ENCODE measurements at regions not wholly inside any gene's neighbourhood (a gene's known extent, or its start where the extent isn't known, plus 50 kb on each side); places are given as distances from the start of the nearest gene placed in this dataset.

DNA sequence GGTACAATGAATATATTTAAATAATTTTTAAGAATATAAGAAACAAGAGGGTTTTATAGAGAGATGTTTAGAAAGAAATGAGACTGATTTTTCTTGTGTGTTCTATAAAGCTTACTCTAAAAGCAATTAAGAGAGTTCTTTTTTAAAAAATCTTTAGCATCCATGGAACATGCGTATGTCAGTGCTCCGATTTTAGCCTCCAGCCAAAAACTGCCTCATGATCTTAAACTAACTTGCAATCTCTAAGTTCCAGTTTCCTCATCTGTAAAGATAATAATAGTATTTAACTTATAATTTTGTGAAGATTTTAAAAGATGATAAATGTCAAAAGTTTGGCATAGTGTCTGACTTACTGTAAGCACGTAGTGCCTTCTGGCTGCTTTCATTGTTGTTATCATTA lies 448.7 kb downstream of the EPHA4 start:
- intact Hi-C loops (cut with micrococcal nuclease), result no loop called here

DNA sequence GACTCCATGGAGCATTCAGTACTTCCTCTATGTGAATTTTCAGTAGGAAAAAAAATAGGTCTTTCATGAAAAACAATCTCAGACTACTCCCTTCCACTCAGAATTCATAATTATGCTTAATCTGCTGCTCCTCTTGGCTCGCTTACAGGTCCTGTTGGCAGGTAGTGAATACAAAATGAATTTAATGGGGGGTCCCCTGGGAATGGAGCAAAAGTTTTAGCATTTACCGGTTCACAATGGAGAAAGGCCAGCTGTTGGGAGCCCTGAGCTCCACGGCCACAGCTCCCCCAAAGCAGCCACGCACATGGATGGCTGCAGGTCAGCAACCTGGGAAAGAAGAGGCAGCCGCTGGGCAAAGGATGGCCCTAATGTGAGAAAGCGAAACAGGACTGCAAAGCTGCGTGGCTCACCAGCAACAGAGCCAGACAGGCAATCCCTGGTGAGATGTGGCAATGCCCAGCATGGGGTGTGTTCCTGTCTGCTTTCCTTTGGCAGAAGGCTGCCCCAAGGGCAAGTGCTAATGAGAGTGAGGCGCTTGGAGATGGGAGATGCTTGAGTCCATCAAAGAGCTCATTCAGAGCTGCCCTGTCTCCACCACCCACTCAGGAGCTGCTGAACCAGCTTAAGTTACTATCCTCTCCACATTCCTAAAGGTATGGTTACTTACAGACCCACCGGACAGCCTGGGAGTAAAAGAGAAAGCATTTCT lies 447.4 kb downstream of the EPHA4 start:
- intact Hi-C loops (cut with micrococcal nuclease), result no loop called here

DNA sequence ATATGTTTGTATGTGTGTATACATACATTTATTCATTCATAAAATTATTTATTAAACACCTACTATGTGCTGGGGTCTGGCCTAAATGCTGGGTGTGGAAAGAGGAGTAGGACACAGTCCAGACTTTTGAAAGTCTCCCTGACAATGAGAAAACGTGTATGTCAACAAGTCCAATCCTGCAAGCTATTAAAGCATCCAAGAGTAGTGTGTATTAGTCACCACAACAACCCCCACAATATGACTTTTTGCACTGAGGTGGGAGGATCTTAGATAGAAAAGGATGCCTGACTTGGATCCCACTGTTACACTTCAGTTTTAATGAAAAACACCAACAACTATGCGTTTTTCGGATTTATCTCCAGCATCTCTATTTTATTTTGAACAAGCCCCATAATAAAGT lies 446.4 kb downstream of the EPHA4 start:
- intact Hi-C loops (cut with micrococcal nuclease), result no loop called here

DNA sequence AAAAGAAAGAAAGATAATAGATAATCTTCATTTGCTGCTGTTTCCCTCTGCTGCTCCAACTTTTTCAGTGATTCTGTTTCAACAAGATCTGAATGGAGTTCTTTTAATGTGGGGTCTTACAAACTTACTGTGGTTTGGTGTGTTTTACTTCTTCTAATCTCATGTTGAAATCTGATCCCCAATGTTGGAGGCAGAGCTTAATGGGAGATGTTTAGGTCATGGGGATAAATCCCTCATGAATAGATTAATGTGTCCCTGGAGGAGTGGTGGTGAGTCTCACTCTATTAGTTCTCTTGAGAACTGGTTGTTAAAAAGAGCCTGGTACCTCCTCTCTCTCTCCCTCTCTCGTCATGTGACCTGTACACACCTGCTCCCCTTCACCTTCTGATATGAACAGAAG lies 442.4 kb downstream of the EPHA4 start:
- intact Hi-C loops (cut with micrococcal nuclease), result no loop called here

DNA sequence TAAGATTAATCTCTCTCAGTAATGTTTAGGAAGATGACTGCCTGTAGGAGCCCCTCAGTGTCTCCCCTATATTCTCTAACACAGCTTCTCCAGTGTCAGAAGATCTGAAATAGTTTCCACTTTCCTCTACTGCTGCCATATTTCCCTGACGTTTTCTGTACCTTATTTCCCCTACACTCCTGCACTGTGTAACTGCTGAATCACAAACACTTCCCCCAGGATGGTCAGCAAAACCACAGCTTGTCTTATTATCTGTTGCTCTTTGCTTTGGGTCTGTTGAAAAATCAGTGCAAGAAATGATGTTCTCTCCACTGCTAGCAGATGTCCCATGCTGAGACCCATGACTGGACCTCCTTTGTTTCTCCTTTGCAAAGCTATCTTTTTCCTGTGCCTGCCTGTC lies 441.7 kb downstream of the EPHA4 start:
- intact Hi-C loops (cut with micrococcal nuclease), result no loop called here

DNA sequence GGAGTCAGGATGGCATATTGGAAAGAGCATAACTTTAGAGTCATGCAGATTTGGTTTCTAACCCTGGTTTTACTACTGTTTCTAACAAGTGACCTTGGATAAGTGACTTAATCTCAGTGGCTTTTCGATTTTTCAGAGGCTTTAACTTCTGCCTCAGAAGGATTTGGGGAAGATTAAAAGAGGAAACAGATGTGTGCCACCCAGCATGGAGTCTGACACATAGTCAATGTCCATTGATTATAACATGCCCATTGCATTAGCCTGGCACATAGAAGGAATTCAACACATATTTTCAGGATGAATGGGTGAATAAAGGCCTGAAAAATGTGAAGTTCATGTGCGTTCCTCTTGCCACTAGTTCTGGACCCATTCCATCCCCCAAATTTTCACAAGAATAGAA lies 438.2 kb downstream of the EPHA4 start:
- intact Hi-C loops (cut with micrococcal nuclease), result no loop called here

DNA sequence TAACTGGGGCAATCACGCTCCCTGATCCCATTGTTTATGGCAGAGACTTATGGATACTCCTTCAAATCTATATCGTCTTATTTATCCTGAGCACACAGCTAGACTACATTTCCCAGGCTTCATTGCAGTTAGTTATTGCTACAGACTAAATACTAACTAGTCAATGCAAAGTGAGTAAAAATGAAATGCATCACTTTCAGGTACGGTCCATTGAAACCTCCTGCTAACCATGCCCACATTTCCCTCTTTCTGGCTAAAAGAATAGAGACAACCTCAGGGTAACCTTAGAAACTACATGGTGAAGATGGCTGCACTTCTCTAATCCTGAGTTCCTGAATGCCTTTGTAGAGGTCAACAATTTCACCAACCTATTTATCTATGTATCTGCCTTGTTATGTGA lies 437.4 kb downstream of the EPHA4 start:
- intact Hi-C loops (cut with micrococcal nuclease), result no loop called here

DNA sequence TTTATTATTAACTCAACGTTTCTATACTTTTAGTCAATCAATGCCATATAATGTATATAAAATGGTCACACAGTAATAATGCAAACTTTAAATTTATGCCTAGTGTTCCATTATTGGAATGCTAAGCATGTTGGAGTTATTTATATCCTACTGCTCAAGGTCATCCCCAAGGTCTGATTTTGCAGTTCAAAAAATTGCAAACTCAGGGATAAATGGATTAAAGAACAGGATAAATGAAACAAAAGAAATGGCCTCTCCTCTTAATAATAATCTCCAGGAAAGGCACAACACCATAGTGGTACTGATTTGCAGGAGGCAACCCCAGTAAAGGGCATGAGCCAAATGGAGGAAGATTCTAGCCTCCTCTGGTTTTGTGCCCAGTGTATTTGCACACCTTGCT lies 436.4 kb downstream of the EPHA4 start:
- intact Hi-C loops (cut with micrococcal nuclease), result no loop called here

DNA sequence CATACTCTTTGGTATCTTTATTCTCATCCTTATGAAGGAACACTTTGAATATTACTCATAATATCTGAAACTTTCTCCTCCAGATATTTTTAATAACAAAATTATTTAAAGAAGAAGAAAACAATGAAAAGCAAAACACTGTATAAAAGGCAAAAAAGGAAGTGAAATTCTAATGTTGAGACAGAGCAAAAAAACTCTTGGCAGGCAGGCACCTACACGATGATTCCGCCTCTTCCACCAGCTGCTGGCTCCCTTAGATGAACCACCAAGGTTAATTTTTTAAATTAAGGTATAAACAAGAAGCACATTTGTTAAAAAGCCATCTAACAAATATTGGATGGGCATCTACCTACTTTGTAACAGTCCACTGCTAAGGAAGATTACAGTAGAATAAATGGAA lies 434.7 kb downstream of the EPHA4 start:
- intact Hi-C loops (cut with micrococcal nuclease), result no loop called here

DNA sequence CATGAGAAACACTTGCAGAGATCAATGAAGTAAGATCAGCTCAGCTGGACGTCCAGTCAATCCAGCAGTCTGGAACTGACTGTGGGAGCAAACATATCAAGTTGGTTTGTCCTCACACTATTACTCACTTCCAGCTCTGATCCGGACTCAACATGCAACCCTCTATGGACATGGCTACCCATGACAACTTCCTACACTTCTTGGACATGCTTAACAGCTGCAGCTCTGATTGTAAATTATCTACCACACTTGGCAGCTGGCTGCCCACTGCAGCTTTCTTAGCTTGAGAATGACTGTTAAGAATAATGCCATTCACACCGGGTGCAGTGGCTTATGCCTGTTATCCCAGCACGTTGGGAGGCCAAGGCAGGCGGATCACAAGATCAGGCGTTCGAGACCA lies 429.8 kb downstream of the EPHA4 start:
- intact Hi-C loops (cut with micrococcal nuclease), result no loop called here

DNA sequence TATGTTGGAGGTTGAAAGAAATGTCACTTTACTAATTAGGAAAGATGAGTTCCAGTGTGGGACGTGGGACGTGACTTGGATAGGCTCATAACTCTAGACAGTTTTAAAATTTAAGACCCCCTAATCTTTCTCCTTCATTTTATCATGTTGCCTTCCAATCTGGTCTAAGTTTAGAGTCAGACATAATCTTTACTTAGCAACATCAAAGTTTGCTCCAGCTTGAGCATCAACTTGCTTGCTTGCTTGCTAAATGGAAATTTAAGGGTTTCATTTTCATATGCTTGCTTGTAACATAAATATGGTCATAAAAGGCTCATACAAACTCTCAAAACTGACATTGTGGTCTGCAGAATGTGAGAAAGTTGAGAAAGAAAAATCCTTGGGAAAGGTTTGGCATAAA lies 428.9 kb downstream of the EPHA4 start:
- intact Hi-C loops (cut with micrococcal nuclease), result no loop called here

DNA sequence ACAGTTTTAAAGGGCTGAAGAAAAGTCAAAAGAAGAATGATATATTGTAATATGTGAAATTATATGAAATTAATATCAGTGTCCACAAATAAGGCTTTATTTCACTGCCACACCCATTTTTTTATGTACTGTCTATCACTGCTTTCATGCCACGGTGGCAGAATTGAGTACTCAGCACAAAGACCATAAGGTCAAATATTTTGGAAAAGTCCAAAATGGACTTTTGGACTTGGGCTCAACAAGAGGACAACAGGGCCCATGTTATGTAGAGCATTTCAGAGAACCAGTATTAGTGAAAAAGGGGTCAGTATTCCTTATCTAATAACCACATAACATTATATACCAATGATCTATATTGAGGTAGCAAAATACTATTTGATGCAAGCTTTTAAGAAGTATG lies 427.2 kb downstream of the EPHA4 start:
- intact Hi-C loops (cut with micrococcal nuclease), result no loop called here

DNA sequence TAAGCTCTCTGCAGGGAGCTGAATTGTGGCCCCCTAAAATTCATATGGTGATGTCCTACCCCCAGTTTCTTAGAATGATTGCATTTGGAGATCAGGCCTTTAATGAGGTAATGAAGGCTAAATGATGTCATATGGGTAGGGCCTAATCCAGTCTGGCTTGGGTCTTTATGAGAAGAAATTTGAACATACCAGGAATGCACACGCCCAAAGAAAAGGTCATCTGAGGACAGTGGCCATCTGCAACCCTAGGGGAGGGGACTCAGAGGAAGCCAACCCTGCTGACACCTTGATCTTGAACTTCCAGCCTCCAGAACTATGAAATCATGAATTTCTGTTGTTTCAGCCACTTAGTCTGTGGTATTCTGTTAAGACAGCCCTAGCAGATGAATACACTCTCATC lies 426.7 kb downstream of the EPHA4 start:
- intact Hi-C loops (cut with micrococcal nuclease), result no loop called here

DNA sequence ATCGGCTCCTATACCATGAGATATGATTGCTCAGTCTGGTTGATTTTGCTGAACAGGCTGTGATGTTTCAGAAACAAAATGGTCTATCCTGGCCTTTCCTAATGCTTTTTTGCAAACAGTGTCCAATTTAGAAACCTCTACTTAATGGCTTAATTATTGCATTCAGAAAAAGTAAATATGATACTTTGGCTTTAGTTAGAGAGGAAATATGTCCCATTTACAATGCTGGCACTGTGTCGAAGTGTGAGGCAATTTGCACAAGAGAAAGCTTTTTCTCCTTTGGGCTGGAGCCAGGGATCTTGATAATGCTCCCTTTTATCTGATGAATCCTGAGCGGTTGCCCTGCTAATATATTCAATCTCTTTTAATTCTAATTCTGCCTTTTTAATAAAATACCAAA lies 418.9 kb downstream of the EPHA4 start:
- intact Hi-C loops (cut with micrococcal nuclease), result no loop called here

DNA sequence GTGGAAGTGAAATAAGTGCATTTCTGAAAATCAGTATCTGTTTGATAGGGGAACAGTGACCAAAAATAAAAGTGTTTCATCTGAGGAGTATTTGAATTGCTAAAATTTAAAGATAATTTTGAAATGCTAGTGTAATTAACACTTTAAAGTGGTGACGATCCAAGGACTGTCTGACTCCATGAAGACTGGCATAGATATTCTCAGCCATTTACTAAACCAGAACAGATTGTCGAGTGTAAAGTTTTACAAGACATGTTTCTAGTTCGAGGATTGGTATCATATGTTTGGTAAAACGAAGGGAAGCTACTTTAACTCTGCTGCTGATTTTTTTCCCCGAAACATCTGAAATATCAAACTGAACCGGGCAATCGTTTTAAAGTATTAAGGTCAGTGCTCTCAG lies 417.9 kb downstream of the EPHA4 start:
- intact Hi-C loops (cut with micrococcal nuclease), result no loop called here

DNA sequence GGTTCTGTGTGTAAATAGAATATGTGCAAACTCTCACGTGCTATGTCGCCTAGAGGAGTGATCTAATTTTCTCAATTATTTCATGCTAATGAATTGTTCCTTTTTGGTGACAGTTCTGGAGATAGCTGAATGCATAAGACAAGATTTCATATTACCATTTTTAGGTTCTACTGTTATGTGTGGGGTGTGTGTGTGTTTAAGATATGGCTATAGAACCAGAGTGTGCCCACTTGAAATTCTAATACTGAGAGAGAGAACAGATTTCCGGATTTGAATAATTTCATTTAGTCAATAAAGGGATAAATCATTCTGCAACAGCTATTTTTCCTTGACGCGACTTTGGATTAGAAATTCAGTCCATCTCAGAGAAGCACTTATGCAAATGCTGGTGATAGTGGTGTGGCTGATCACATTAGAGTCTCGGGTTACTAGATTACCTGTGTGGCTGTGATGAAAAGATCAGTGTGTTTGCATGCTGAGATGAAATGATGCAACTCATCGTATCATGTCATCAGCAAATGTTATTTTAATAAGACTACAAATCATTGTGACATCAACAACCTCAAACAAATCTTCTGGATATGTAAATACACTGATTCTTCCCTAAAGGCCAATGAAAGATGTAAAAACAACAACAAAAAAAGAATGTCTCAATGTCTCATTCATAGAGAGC lies 415.9 kb downstream of the EPHA4 start:
- intact Hi-C loops (cut with micrococcal nuclease), result loop anchor here (5.0 kb wide), 1 partner anchor 899 kb away; no protein-coding TSS in a partner anchor

DNA sequence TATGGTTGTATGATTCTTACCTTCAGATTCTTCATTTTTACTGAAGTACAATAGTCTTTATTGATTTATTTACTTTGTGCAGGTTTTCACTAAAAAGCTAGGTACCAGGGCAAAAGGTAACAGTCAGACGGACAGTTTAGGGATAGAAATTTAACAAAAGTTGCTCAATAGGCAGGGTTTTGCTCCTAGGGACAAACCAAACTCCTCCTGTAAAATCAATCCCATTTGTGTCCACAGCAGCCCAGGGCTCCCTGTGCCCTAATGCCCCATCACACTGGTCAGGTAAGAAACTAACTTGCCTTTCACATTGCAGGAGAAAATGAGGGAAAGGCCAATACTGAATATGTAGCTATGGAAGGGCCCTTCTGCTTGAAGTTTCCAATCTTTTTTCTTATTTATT lies 410.9 kb downstream of the EPHA4 start:
- intact Hi-C loops (cut with micrococcal nuclease), result no loop called here

DNA sequence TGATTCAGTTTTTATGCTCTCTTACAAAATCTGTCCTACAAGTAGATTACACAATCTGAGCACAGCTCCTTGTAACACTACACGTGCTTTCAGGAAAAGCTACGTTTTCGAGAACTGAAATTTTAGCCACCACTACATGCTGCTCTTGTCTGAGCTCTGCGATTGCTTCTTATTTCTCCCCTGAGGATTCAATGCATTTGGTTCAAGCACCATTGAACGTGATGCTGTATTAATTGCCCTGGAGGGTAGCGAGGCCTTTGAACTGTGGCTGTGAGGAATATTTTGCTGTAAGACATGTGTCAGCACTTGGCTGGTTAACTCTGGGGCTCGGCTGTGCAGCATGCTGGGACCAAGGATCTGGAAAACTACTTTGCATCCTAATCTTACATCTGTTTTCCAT lies 405.8 kb downstream of the EPHA4 start:
- intact Hi-C loops (cut with micrococcal nuclease), result no loop called here

DNA sequence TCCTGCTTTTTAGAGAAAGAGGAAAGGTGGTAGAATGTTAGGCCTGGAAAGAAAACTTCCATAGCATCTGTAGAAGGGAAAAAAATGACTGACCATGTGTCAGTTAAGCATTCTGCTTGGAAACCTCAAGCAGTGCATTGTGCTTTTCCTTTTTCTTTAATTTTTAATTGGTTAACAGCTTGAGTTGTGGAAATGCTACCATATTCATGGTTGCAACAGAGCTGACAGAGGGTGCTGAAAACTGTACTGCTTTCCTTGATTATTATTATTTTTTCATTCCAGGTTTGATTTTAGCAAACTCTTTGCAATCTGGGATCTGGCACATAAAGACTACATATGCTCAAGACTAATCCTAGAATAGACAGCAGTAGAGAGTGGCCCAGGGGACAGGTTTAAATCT lies 404.5 kb downstream of the EPHA4 start:
- intact Hi-C loops (cut with micrococcal nuclease), result no loop called here

DNA sequence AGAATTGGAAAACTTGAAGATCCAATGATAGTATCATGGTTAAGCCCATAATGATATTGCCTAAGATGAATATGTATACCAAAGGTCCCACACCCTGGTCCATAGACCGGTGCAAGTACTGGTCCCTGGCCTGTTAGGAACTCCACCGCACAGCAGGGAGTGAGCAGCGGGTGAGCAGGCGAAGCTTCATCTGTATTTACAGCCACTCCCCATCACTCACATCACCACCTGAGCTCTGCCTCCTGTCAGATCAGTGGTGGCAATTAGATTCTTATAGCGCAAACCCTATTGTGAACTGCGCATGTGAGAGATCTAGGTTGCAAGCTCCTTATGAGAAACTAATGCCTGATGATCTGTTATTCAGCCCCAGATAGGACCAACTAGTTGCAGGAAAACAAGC lies 402.4 kb downstream of the EPHA4 start:
- intact Hi-C loops (cut with micrococcal nuclease), result no loop called here

DNA sequence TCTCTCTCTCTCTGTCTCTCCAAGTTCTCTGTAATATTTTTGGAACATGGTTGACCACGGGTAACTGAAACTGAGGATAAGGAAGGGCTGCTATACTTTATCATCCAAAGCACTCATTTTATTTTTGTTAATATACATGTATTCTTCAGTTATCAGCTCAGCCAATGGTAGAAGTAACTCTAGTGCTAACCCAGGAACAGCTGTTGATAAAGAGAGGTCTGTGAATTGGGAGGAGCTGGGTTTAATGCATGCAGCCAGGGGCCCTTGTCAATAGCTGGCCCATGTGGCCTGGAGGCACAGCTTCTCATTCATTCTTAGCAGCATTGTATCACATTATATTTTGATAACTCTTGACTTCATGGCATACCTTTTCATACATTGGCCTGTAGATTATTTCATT lies 401.6 kb downstream of the EPHA4 start:
- intact Hi-C loops (cut with micrococcal nuclease), result no loop called here

DNA sequence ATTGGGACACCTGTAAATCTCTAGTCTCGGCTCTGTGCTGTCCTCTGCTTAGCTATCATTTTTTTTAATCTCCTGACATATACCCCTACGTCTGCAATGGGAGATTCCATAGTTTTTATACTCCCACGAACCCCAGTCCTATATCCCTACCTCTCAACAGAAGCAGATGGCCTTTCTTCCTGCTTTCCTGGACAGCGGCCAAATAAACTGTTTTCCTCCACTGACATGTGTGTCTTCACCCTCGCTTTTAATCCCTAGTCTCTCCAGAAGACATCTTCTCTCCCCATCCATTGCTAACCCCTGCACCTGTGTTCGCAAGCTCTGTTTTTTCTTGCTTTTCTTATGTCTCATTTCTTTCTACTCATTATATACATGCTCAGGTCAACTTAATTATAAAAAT lies 395.4 kb downstream of the EPHA4 start:
- intact Hi-C loops (cut with micrococcal nuclease), result no loop called here

DNA sequence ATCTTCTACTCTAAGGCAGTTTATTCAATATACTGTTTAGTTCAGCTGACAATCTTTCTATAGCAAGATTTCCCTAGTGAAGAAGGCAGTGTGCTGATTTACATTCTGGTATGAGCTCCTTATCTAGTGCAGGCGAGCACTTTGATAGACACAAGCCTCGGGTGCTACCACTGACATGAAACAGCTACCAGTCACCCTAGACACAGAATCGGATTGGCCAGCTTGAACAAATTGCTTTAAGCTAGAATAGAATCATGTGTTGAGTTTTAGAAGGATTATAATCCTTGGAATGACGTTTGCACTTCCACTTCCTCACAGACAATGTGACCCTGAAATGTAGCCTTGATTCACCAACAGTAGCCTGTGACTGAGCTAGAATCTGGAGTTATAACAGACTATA lies 394.0 kb downstream of the EPHA4 start:
- intact Hi-C loops (cut with micrococcal nuclease), result no loop called here
